Neural cell (in vitro differentiated cells): ENCODE measurements at regions not wholly inside any gene's neighbourhood (a gene's known extent, or its start where the extent isn't known, plus 50 kb on each side); places are given as distances from the start of the nearest gene placed in this dataset.

ENCODE experiments used
- H2AFZ ChIP-seq: fragments of 200-600, 300-800 bp; sonication (generic), shearing (Covaris generic); 2 replicates; pipeline ENCODE4 v1.6.0; 2014; ENCODE audit warnings: low read depth, mild to moderate bottlenecking, antibody characterized with exemption, low read length, moderate library complexity
- H3F3A ChIP-seq: fragments of 200-600 bp; shearing (Covaris generic); 2 replicates; pipeline ENCODE4 v1.6.1; 2016; ENCODE audit warnings: mild to moderate bottlenecking, moderate library complexity, mixed read lengths, antibody characterized with exemption, low read length; ENCODE audit not compliant: insufficient read depth, poor library complexity, severe bottlenecking
- H3K27ac ChIP-seq: fragments of 200-600, 300-800 bp; sonication (generic), shearing (Covaris generic); 2 replicates; pipeline ENCODE4 v1.5.1; 2014; ENCODE audit warnings: mild to moderate bottlenecking, low read length, moderate library complexity
- H3K27me3 ChIP-seq: fragments of 300-800, 200-600 bp; sonication (generic), shearing (Covaris generic); 2 replicates; pipeline ENCODE4 v1.6.0; 2014; ENCODE audit warnings: mild to moderate bottlenecking, low read depth, low read length, moderate library complexity; ENCODE audit not compliant: insufficient read depth
- H3K36me3 ChIP-seq: fragments of 300-800, 200-600 bp; sonication (generic), shearing (Covaris generic); 2 replicates; pipeline ENCODE4 v1.5.1; 2014; ENCODE audit warnings: mild to moderate bottlenecking, antibody characterized with exemption, low read length, moderate library complexity; ENCODE audit not compliant: insufficient read depth
- H3K4me2 ChIP-seq: fragments of 300-800, 200-600 bp; sonication (generic), shearing (Covaris generic); 2 replicates; pipeline ENCODE4 v1.6.0; 2014; ENCODE audit warnings: mild to moderate bottlenecking, low read length
- H3K4me3 ChIP-seq: fragments of 300-800, 200-600 bp; sonication (generic), shearing (Covaris generic); 2 replicates; pipeline ENCODE4 v1.5.1; 2014; ENCODE audit warnings: mild to moderate bottlenecking, low read length, moderate library complexity
- H3K79me2 ChIP-seq: fragments of 200-600 bp; shearing (Covaris generic); replicated peaks from 2 replicates; pipeline ENCODE4 v1.6.0; 2014; ENCODE audit warnings: mild to moderate bottlenecking, low read length, moderate library complexity; ENCODE audit not compliant: insufficient read depth
- H3K9ac ChIP-seq: fragments of 300-800, 200-600 bp; sonication (generic), shearing (Covaris generic); 2 replicates; pipeline ENCODE4 v1.6.1; 2016; ENCODE audit warnings: mild to moderate bottlenecking, low read length, mixed read lengths
- H3K9me2 ChIP-seq: fragments of 200-600 bp; shearing (Covaris generic); 2 replicates; pipeline ENCODE4 v1.6.1; 2016; ENCODE audit warnings: mild to moderate bottlenecking, low read length, mixed read lengths; ENCODE audit not compliant: insufficient read depth
- H3K9me3 ChIP-seq: fragments of 200-600, 300-800 bp; sonication (generic), shearing (Covaris generic); 2 replicates; pipeline ENCODE4 v1.6.1; 2016; ENCODE audit warnings: mild to moderate bottlenecking, mixed run types, low read length, moderate library complexity, mixed read lengths
- H4K20me1 ChIP-seq: fragments of 200-600 bp; shearing (Covaris generic); 2 replicates; pipeline ENCODE4 v1.6.1; 2016; ENCODE audit warnings: mild to moderate bottlenecking, mixed run types; ENCODE audit not compliant: insufficient read depth
- CTCF ChIP-seq: fragments of 450-650 bp; IDR thresholded peaks from 2 replicates; pipeline ENCODE4 v1.5.1; 2014; ENCODE audit warnings: antibody characterized with exemption, mild to moderate bottlenecking, moderate library complexity; ENCODE audit not compliant: poor library complexity, severe bottlenecking
- EP300 ChIP-seq: fragments of 450-650 bp; conservative IDR thresholded peaks from 2 replicates; pipeline ENCODE4 v1.6.1; 2014; ENCODE audit warnings: antibody characterized with exemption, mild to moderate bottlenecking, moderate library complexity; ENCODE audit not compliant: poor library complexity, severe bottlenecking
- EZH2 ChIP-seq: fragments of 200-600, 300-800 bp; shearing (Covaris generic), sonication (generic); IDR thresholded peaks from 2 replicates; pipeline ENCODE4 v1.6.1; 2014; ENCODE audit warnings: antibody characterized with exemption, low read length, borderline replicate concordance, mild to moderate bottlenecking; ENCODE audit not compliant: insufficient read depth, poor library complexity, severe bottlenecking
- MXI1 ChIP-seq: fragments of 450-650 bp; conservative IDR thresholded peaks from 2 replicates; pipeline ENCODE4 v1.6.1; 2014; ENCODE audit warnings: antibody characterized with exemption, mild to moderate bottlenecking; ENCODE audit not compliant: poor library complexity, severe bottlenecking
- POLR2AphosphoS5 ChIP-seq: IDR thresholded peaks from 2 replicates; pipeline ENCODE4 v1.6.1; 2012
- RAD21 ChIP-seq: fragments of 450-650 bp; conservative IDR thresholded peaks from 2 replicates; pipeline ENCODE4 v1.6.1; 2014; ENCODE audit warnings: antibody characterized with exemption, mild to moderate bottlenecking, moderate library complexity
- REST ChIP-seq: IDR thresholded peaks from 2 replicates; pipeline ENCODE4 v1.6.1; 2012; ENCODE audit warnings: borderline replicate concordance
- SMC3 ChIP-seq: fragments of 450-650 bp; conservative IDR thresholded peaks from 2 replicates; pipeline ENCODE4 v1.6.1; 2014; ENCODE audit warnings: antibody characterized with exemption, mild to moderate bottlenecking, moderate library complexity; ENCODE audit not compliant: poor library complexity
- TAF1 ChIP-seq: IDR thresholded peaks from 2 replicates; pipeline ENCODE4 v1.6.1; 2012; ENCODE audit warnings: low read depth

GRCh38 chr1:182181167-182181572, 119.7 kb upstream of the ZNF648 start:
- Histone ChIP-seq H3K79me2 (no peaks in the 10 kb centered on the region), H3K4me3 (no peak overlapping the region), H3K36me3 (no peaks in the 10 kb centered on the region), H3K27me3 (no peaks in the 10 kb centered on the region), H3K4me2 (no peak overlapping the region), H3K9me2 (no peaks in the 10 kb centered on the region), H3F3A (no peaks in the 10 kb centered on the region), H3K9ac (no peak overlapping the region), H3K27ac (no peak overlapping the region), H2AFZ (no peak overlapping the region), H4K20me1 (no peaks in the 10 kb centered on the region), H3K9me3 (no peaks in the 10 kb centered on the region)
- TF ChIP-seq MXI1, result no peak
- TF ChIP-seq TAF1, result no peak
- TF ChIP-seq SMC3, result no peak
- no peak for TF ChIP-seq EP300
- no peak for TF ChIP-seq RAD21
- no peak for TF ChIP-seq REST
- no peak for TF ChIP-seq POLR2AphosphoS5
- no peak for TF ChIP-seq EZH2
- no peak for TF ChIP-seq CTCF

- H3K27me3 ChIP-seq, result no peaks in the 10 kb centered on the region
- no peaks in the 10 kb centered on the region for H3F3A ChIP-seq
- no peaks in the 10 kb centered on the region for H3K36me3 ChIP-seq
- no peak overlapping the region for H2AFZ ChIP-seq
- H3K79me2 ChIP-seq, result no peaks in the 10 kb centered on the region
- no peak overlapping the region for H3K4me2 ChIP-seq
- TF ChIP-seq MXI1 (no peak), SMC3 (no peak), RAD21 (no peak), EZH2 (no peak), POLR2AphosphoS5 (no peak), REST (no peak), TAF1 (no peak), EP300 (no peak), CTCF (no peak)
- no peaks in the 10 kb centered on the region for H4K20me1 ChIP-seq
- H3K9me2 ChIP-seq, result no peaks in the 10 kb centered on the region
- no peak overlapping the region for H3K27ac ChIP-seq
- no peaks in the 10 kb centered on the region for H3K9me3 ChIP-seq
- H3K4me3 ChIP-seq, result no peak overlapping the region
- no peak overlapping the region for H3K9ac ChIP-seq
Observed at GRCh38 chr1:182175361-182175931, 113.9 kb upstream of the ZNF648 start.
